ENCODE measurements at regions not wholly inside any gene's neighbourhood (a gene's known extent, or its start where the extent isn't known, plus 50 kb on each side); places are given as distances from the start of the nearest gene placed in this dataset.

- DNase-seq = no peak
These were observed 678.8 kb downstream of the INHBA start for GRCh38 chr7:41024126-41024525.

- no peak for DNase-seq
These were observed 682.8 kb downstream of the INHBA start for GRCh38 chr7:41020056-41020455.

- no peak for DNase-seq
These were observed 689.8 kb downstream of the INHBA start for GRCh38 chr7:41013117-41013516.

- DNase-seq = no peak
These were observed 690.8 kb downstream of the INHBA start for GRCh38 chr7:41012041-41012440.

GRCh38 chr7:41010967-41011366 is 691.9 kb downstream of the INHBA start:
- peak; percentile 50 for DNase-seq

GRCh38 chr7:41010418-41010817 is 692.5 kb downstream of the INHBA start:
- peak; percentile 84 for DNase-seq

- no peak for DNase-seq
These were observed 695.1 kb downstream of the INHBA start for GRCh38 chr7:41007811-41008210.

- peak; percentile 10 for DNase-seq
These were observed 695.5 kb downstream of the INHBA start for GRCh38 chr7:41007351-41007751.

GRCh38 chr7:41006306-41006995 is 696.4 kb downstream of the INHBA start:
- DNase-seq = peak; percentile 42

GRCh38 chr7:41005374-41005901 is 697.5 kb downstream of the INHBA start:
- peak; percentile 47 for DNase-seq

GRCh38 chr7:41003977-41004376 is 698.9 kb downstream of the INHBA start:
- DNase-seq = no peak

GRCh38 chr7:41003611-41003940 is 699.3 kb downstream of the INHBA start:
- no peak for DNase-seq

GRCh38 chr7:41002741-41003610 is 699.9 kb downstream of the INHBA start:
- peak; percentile 62 for DNase-seq

- no peak for DNase-seq
These were observed 702.8 kb downstream of the INHBA start for GRCh38 chr7:41000042-41000441.

- DNase-seq = no peak
These were observed 706.6 kb downstream of the INHBA start for GRCh38 chr7:40996233-40996677.

GRCh38 chr7:40990841-40991240 is 712.0 kb downstream of the INHBA start:
- no peak for DNase-seq

- no peak for DNase-seq
These were observed 715.3 kb downstream of the INHBA start for GRCh38 chr7:40987571-40987970.

GRCh38 chr7:40986351-40986873 is 716.5 kb downstream of the INHBA start:
- DNase-seq = no peak

GRCh38 chr7:40983111-40983510 is 719.8 kb downstream of the INHBA start:
- no peak for DNase-seq

- no peak for DNase-seq
These were observed 723.6 kb downstream of the INHBA start for GRCh38 chr7:40979296-40979695.

GRCh38 chr7:40978047-40978446 is 724.8 kb downstream of the INHBA start:
- DNase-seq = no peak

- no peak for DNase-seq
These were observed 725.4 kb downstream of the INHBA start for GRCh38 chr7:40977533-40977932.

GRCh38 chr7:40972426-40972825 is 730.5 kb downstream of the INHBA start:
- DNase-seq = no peak

- DNase-seq = no peak
These were observed 733.2 kb downstream of the INHBA start for GRCh38 chr7:40969641-40970040.

Measured in inflammatory macrophage treated with lipopolysaccharide for 4 hours (primary cell).